Activated CD4-positive, CD25-positive, alpha-beta regulatory T cell (primary cell): ENCODE measurements at regions not wholly inside any gene's neighbourhood (a gene's known extent, or its start where the extent isn't known, plus 50 kb on each side); places are given as distances from the start of the nearest gene placed in this dataset.

Experiments used
- DNase-seq, 4 experiments: peaks; one replicate each; lab custom pipeline; 2025; lab: John Stamatoyannopoulos, UW

GRCh38 chr6:166010136-166010960, 157.3 kb downstream of the TBXT start:
- DNase-seq = no peak

- DNase-seq = no peak
These were observed 158.1 kb downstream of the TBXT start for GRCh38 chr6:166009385-166010031.

GRCh38 chr6:166008441-166009369, 158.9 kb downstream of the TBXT start:
- no peak for DNase-seq

- DNase-seq = no peak
These were observed 160.0 kb downstream of the TBXT start for GRCh38 chr6:166007349-166008263.

GRCh38 chr6:166006900-166007301, 160.8 kb downstream of the TBXT start:
- no peak for DNase-seq

- no peak for DNase-seq
These were observed 161.4 kb downstream of the TBXT start for GRCh38 chr6:166005944-166006899.

GRCh38 chr6:166005401-166005943, 162.2 kb downstream of the TBXT start:
- no peak for DNase-seq

GRCh38 chr6:166004876-166005275, 162.8 kb downstream of the TBXT start:
- DNase-seq = no peak

- no peak for DNase-seq
These were observed 163.2 kb downstream of the TBXT start for GRCh38 chr6:166004471-166004870.

GRCh38 chr6:166003569-166003968, 164.1 kb downstream of the TBXT start:
- no peak for DNase-seq

GRCh38 chr6:166001359-166001758, 166.3 kb downstream of the TBXT start:
- no peak for DNase-seq

- no peak for DNase-seq
These were observed 168.4 kb downstream of the TBXT start for GRCh38 chr6:165999279-165999678.

GRCh38 chr6:165998072-165998471, 169.6 kb downstream of the TBXT start:
- DNase-seq = no peak

GRCh38 chr6:165991341-165991740, 176.3 kb downstream of the TBXT start:
- DNase-seq = no peak

- DNase-seq = no peak
These were observed 177.4 kb downstream of the TBXT start for GRCh38 chr6:165990216-165990615.

GRCh38 chr6:165988757-165989456, 178.7 kb downstream of the TBXT start:
- DNase-seq = no peak

- DNase-seq = no peak
These were observed 179.3 kb downstream of the TBXT start for GRCh38 chr6:165988302-165988756.

GRCh38 chr6:165987483-165988301, 180.0 kb downstream of the TBXT start:
- DNase-seq = no peak
